HCT116 (cell line): ENCODE measurements at regions not wholly inside any gene's neighbourhood (a gene's known extent, or its start where the extent isn't known, plus 50 kb on each side); places are given as distances from the start of the nearest gene placed in this dataset.
"Not testable (repeated sequence)": the region's sequence is repeated elsewhere in the genome, so short reads cannot be mapped to it uniquely, and the experiment has no call there.

Experiments used
- ATAC-seq: fragments of 200-7000 bp; cut with Tn5 transposase; 2 replicates; pipeline ENCODE4 v1.9.1; 2020; ENCODE audit warnings: mild to moderate bottlenecking, moderate library complexity
- BruUV-seq: library from RNA; stranded (reverse); fragments of 400-500 nt; replicated peaks from 2 replicates; lab custom pipeline; 2021; lab: Mats Ljungman, UMichigan
- CTCF ChIA-PET: fragments of 300-600 bp; sonication (Branson Sonifier 250); formaldehyde crosslinking; loops from one replicate; lab custom pipeline; 2021; ENCODE audit warnings: antibody characterized with exemption; lab: Charles Lee
- POLR2A ChIA-PET: fragments of 300-600, 350-600 bp; sonication (Branson Sonifier 250); formaldehyde crosslinking; loops from one replicate; lab custom pipeline; 2021; ENCODE audit warnings: antibody characterized with exemption; lab: Charles Lee
- RAD21 ChIA-PET, 2 experiments: fragments of 300-600 bp; sonication (Branson Sonifier 250); formaldehyde crosslinking; loops; one replicate each; lab custom pipeline; 2023; ENCODE audit warnings: low total read pairs in 2 of 2; ENCODE audit not compliant: uncharacterized antibody in 2 of 2, unreplicated experiment in 2 of 2, low non-redundant PET in 1 of 2; lab: Charles Lee
- DNase-seq: peaks from one replicate; pipeline ENCODE4 v3.0.0-alpha.2; 2010; ENCODE audit warnings: low read depth, low spot score
- H2AFZ ChIP-seq: fragments of 200-600 bp; shearing (Covaris generic), sonication (generic); 2 replicates; pipeline ENCODE4 v1.6.1; 2017; ENCODE audit warnings: low read depth, mixed run types, mixed read lengths, antibody characterized with exemption, low read length; ENCODE audit not compliant: poor library complexity, severe bottlenecking
- H3K27ac ChIP-seq: 2 replicates; pipeline ENCODE4 v1.5.1; 2012; ENCODE audit warnings: low read depth, low read length
- H3K27me3 ChIP-seq: fragments of 200-600 bp; sonication (generic); 2 replicates; pipeline ENCODE4 v1.6.1; 2016; ENCODE audit warnings: mixed run types, low read length, mixed read lengths; ENCODE audit not compliant: insufficient read depth
- H3K36me3 ChIP-seq, 2 experiments: fragments of 200-500 bp in 1 of 2; fragments of 200-600 bp in 1 of 2; sonication (Bioruptor generic) in 1 of 2; sonication (generic) in 1 of 2; 2 replicates each; pipeline versions ENCODE4 v1.5.1 to v1.6.1; 2014 to 2016; ENCODE audit warnings: low read length in 2 of 2, inconsistent platforms in 1 of 2, mixed read lengths in 1 of 2, mixed run types in 1 of 2; ENCODE audit not compliant: insufficient read depth in 2 of 2, control insufficient read depth in 1 of 2
- H3K4me1 ChIP-seq, 2 experiments: fragments of 200-600 bp in 1 of 2; sonication (generic) in 1 of 2; 2 replicates each; pipeline versions ENCODE4 v1.5.1 to v1.6.1; 2012 to 2017; ENCODE audit warnings: low read length in 2 of 2, inconsistent platforms in 1 of 2, mild to moderate bottlenecking in 1 of 2, mixed read lengths in 1 of 2, mixed run types in 1 of 2, moderate library complexity in 1 of 2; ENCODE audit not compliant: insufficient read depth in 2 of 2, control insufficient read depth in 1 of 2
- H3K4me2 ChIP-seq: fragments of 200-600 bp; sonication (generic); 2 replicates; pipeline ENCODE4 v1.6.1; 2017; ENCODE audit warnings: mixed run types, low read length, mixed read lengths
- H3K4me3 ChIP-seq, 2 experiments: fragments of 200-600 bp in 1 of 2; sonication (generic) in 1 of 2; replicated peaks in 1 of 2; 2 replicates each; pipeline ENCODE4 v1.5.1; 2011 to 2016; ENCODE audit warnings: low read length in 2 of 2, control low read depth in 1 of 2, low read depth in 1 of 2, mild to moderate bottlenecking in 1 of 2, mixed read lengths in 1 of 2, mixed run types in 1 of 2
- H3K79me2 ChIP-seq: fragments of 200-600 bp; sonication (generic); 2 replicates; pipeline ENCODE4 v1.6.1; 2017; ENCODE audit warnings: mild to moderate bottlenecking, mixed run types, low read length, moderate library complexity, mixed read lengths; ENCODE audit not compliant: insufficient read depth
- H3K9ac ChIP-seq: fragments of 200-600 bp; sonication (generic); 2 replicates; pipeline ENCODE4 v1.6.1; 2016; ENCODE audit warnings: low read length, mixed read lengths
- H3K9me2 ChIP-seq: fragments of 200-600 bp; sonication (generic), shearing (Covaris generic); 2 replicates; pipeline ENCODE4 v1.6.1; 2017; ENCODE audit warnings: mixed run types, mild to moderate bottlenecking, moderate library complexity; ENCODE audit not compliant: insufficient read depth
- H3K9me3 ChIP-seq, 2 experiments: fragments of 200-500 bp in 1 of 2; fragments of 200-600 bp in 1 of 2; sonication (Bioruptor generic) in 1 of 2; sonication (generic) in 1 of 2; 2 replicates each; pipeline ENCODE4 v1.6.1; 2014 to 2017; ENCODE audit warnings: low read length in 2 of 2, mixed read lengths in 2 of 2, inconsistent platforms in 1 of 2, low read depth in 1 of 2, mild to moderate bottlenecking in 1 of 2, mixed run types in 1 of 2, moderate library complexity in 1 of 2; ENCODE audit not compliant: control insufficient read depth in 1 of 2, insufficient read depth in 1 of 2
- H4K20me1 ChIP-seq: fragments of 200-600 bp; sonication (generic), shearing (Covaris generic); 2 replicates; pipeline ENCODE4 v1.6.1; 2017; ENCODE audit warnings: mixed run types, mild to moderate bottlenecking, moderate library complexity; ENCODE audit not compliant: insufficient read depth
- CBX3 ChIP-seq: IDR thresholded peaks from 2 replicates; pipeline ENCODE4 v1.6.1; 2012; ENCODE audit warnings: low read depth
- EGR1 ChIP-seq: IDR thresholded peaks from 2 replicates; pipeline ENCODE4 v1.6.1; 2012; ENCODE audit warnings: low read depth
- ELF1 ChIP-seq: IDR thresholded peaks from 2 replicates; pipeline ENCODE4 v1.6.1; 2012; ENCODE audit warnings: low read depth, borderline replicate concordance
- EZH2 ChIP-seq: fragments of 200-600 bp; sonication (generic); IDR thresholded peaks from 2 replicates; pipeline ENCODE4 v1.6.1; 2017; ENCODE audit warnings: antibody characterized with exemption, mixed run types
- EZH2phosphoT487 ChIP-seq: fragments of 200-600 bp; IDR thresholded peaks from 2 replicates; pipeline ENCODE4 v1.6.1; 2018; ENCODE audit warnings: antibody characterized with exemption, borderline replicate concordance
- FOSL1 ChIP-seq: IDR thresholded peaks from 2 replicates; pipeline ENCODE4 v1.6.1; 2012; ENCODE audit warnings: low read depth
- JUND ChIP-seq: IDR thresholded peaks from 2 replicates; pipeline ENCODE4 v1.6.1; 2012
- RAD21 ChIP-seq: IDR thresholded peaks from 2 replicates; pipeline ENCODE4 v1.6.1; 2012; ENCODE audit warnings: low read depth, mild to moderate bottlenecking
- SP1 ChIP-seq: IDR thresholded peaks from 2 replicates; pipeline ENCODE4 v1.6.1; 2012; ENCODE audit warnings: low read depth
- SRF ChIP-seq: IDR thresholded peaks from 2 replicates; pipeline ENCODE4 v1.6.1; 2012; ENCODE audit warnings: low read depth
- YY1 ChIP-seq: IDR thresholded peaks from 2 replicates; pipeline ENCODE4 v1.6.1; 2011; ENCODE audit warnings: low read length, low read depth, moderate library complexity, mild to moderate bottlenecking; ENCODE audit not compliant: insufficient replicate concordance; ENCODE audit errors: extremely low read depth
- intact Hi-C: fragments of 100-400 bp; cut with micrococcal nuclease; formaldehyde crosslinking; loops from 2 replicates; pipeline ENCODE4 v1.10.0; 2022
- TF ChIP-seq, protein P1 (sequence below): IDR thresholded peaks from 2 replicates; pipeline ENCODE4 v1.6.1; 2012; ENCODE audit warnings: low read depth

DNA sequence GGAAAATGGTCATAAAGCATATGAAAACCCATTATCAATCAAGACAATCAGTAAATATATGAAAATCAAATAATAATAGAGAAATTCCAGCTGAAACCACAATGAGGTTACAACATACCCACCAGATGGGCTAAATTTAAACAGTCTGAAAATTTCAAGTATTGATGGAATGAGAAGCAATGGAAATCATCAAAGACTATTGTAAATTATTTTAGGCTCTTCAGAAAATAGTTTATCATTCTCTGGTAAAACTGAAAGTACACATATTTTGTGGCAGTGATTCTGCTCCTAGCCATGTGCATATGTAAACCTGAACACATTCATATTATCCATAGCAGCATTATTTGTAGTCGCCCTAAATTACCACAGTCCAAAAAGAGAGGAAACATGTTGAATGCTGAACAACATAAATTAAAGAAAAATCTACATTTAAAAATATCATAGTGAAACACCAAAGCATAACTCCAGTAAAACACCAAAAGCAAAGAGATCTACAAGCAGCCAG is 215.3 kb downstream of the PRELID2 start:
- Histone ChIP-seq H2AFZ (no peak overlapping the region), H3K27ac (no peak overlapping the region), H3K79me2 (no peaks in the 10 kb centered on the region), H3K27me3 (no peaks in the 10 kb centered on the region), H3K9me3 (0 out of 4 replicates have a peak, but pooled peaks cover 0 to 2% of the 10 kb centered on the region in 2 experiments)
- RAD21 ChIA-PET: no interaction called here
- no peak for TF ChIP-seq FOSL1
- TF ChIP-seq EZH2phosphoT487: no peak
- TF ChIP-seq, all 23 proteins: peak for 0
- ATAC-seq (no peak), DNase-seq (no peak)
- Histone ChIP-seq H3K4me2 (no peak overlapping the region), H3K36me3 (no peaks in the 10 kb centered on the region), H3K9me2 (no peaks in the 10 kb centered on the region), H4K20me1 (no peaks in the 10 kb centered on the region), H3K4me1 (peaks cover 0 to 8% of the 10 kb centered on the region in 2 experiments; a peak in 1 of 4 replicates), H3K9ac (no peak overlapping the region), H3K4me3 (no peak overlapping the region)
- intact Hi-C loops: no loop called here
- ChIA-PET POLR2A (no interaction called here), CTCF (no interaction called here)
- no TSS peak for BruUV-seq

DNA sequence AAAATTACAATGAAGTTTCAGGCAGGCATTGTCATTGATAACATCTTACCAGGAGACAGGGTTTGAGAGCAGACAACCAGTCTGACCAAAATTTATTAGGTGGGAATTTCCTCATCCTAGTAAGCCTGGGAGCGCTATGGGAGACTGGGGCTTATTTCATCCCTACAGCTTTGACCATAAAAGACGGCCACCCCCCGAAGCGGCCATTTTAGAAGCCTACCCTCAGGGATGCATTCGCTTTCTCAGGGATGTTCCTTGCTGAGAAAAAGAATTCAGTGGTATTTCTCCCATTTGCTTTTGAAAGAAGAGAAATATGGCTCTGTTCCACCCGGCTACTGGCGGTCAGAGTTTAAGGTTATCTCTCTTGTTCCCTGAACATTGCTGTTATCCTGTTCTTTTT is 218.4 kb downstream of the PRELID2 start:
- H3K4me1 ChIP-seq, H3K4me2 ChIP-seq, H3K36me3 ChIP-seq, H3K27me3 ChIP-seq, BruUV-seq, DNase-seq, intact Hi-C loops, ATAC-seq, H2AFZ ChIP-seq, H3K9me2 ChIP-seq, H3K9me3 ChIP-seq, H3K4me3 ChIP-seq, POLR2A ChIA-PET, H3K79me2 ChIP-seq, RAD21 ChIA-PET, H4K20me1 ChIP-seq, H3K9ac ChIP-seq, H3K27ac ChIP-seq, CTCF ChIA-PET: not testable (repeated sequence)

DNA sequence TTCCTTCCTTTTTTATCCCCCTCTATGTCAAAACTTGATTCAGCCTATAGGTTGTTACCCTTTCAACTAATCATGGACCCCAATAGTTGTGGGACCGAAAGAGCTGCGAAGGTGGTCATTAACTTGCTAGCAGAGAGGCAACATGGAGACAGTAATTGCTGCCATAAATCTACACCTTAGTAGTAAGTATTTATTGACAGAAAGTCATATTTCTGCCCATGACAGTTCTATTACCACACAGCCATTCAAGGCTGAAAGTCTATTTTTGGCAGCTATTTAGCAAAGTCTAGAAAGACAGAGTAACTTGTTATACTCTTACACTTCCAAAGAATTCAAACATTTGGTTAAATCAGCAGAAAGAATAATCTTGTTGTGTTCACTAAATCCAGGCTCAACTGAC is 236.2 kb downstream of the PRELID2 start:
- no peak overlapping the region for H3K9ac ChIP-seq
- peaks cover 0 to 7% of the 10 kb centered on the region in 2 experiments; a peak in 1 of 4 replicates for H3K4me1 ChIP-seq
- intact Hi-C loops: no loop called here
- TF ChIP-seq CBX3 (no peak), ELF1 (no peak), RAD21 (no peak), EZH2 (no peak), EGR1 (no peak), YY1 (no peak), SP1 (no peak), SRF (no peak), JUND (no peak), FOSL1 (no peak), EZH2phosphoT487 (no peak)
- TF ChIP-seq, protein P1, sequence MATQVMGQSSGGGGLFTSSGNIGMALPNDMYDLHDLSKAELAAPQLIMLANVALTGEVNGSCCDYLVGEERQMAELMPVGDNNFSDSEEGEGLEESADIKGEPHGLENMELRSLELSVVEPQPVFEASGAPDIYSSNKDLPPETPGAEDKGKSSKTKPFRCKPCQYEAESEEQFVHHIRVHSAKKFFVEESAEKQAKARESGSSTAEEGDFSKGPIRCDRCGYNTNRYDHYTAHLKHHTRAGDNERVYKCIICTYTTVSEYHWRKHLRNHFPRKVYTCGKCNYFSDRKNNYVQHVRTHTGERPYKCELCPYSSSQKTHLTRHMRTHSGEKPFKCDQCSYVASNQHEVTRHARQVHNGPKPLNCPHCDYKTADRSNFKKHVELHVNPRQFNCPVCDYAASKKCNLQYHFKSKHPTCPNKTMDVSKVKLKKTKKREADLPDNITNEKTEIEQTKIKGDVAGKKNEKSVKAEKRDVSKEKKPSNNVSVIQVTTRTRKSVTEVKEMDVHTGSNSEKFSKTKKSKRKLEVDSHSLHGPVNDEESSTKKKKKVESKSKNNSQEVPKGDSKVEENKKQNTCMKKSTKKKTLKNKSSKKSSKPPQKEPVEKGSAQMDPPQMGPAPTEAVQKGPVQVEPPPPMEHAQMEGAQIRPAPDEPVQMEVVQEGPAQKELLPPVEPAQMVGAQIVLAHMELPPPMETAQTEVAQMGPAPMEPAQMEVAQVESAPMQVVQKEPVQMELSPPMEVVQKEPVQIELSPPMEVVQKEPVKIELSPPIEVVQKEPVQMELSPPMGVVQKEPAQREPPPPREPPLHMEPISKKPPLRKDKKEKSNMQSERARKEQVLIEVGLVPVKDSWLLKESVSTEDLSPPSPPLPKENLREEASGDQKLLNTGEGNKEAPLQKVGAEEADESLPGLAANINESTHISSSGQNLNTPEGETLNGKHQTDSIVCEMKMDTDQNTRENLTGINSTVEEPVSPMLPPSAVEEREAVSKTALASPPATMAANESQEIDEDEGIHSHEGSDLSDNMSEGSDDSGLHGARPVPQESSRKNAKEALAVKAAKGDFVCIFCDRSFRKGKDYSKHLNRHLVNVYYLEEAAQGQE: no peak

More for the DNA sequence above, 236.2 kb downstream of the PRELID2 start:
- Histone ChIP-seq H3K79me2 (no peaks in the 10 kb centered on the region), H3K9me2 (no peaks in the 10 kb centered on the region), H3K4me2 (no peak overlapping the region), H4K20me1 (no peaks in the 10 kb centered on the region), H2AFZ (no peak overlapping the region), H3K27me3 (no peaks in the 10 kb centered on the region), H3K4me3 (no peak overlapping the region), H3K27ac (no peak overlapping the region), H3K36me3 (no peaks in the 10 kb centered on the region), H3K9me3 (no peaks in the 10 kb centered on the region)
- DNase-seq: no peak
- no TSS peak for BruUV-seq
- ChIA-PET RAD21 (no interaction called here), CTCF (no interaction called here), POLR2A (no interaction called here)
- no peak for ATAC-seq
